ENCODE measurements at regions not wholly inside any gene's neighbourhood (a gene's known extent, or its start where the extent isn't known, plus 50 kb on each side); places are given as distances from the start of the nearest gene placed in this dataset.
A peak's percentile ranks its signal among the peaks of the same experiment; 100 is the strongest.
"Not testable (repeated sequence)": the region's sequence is repeated elsewhere in the genome, so short reads cannot be mapped to it uniquely, and the experiment has no call there.

DNA sequence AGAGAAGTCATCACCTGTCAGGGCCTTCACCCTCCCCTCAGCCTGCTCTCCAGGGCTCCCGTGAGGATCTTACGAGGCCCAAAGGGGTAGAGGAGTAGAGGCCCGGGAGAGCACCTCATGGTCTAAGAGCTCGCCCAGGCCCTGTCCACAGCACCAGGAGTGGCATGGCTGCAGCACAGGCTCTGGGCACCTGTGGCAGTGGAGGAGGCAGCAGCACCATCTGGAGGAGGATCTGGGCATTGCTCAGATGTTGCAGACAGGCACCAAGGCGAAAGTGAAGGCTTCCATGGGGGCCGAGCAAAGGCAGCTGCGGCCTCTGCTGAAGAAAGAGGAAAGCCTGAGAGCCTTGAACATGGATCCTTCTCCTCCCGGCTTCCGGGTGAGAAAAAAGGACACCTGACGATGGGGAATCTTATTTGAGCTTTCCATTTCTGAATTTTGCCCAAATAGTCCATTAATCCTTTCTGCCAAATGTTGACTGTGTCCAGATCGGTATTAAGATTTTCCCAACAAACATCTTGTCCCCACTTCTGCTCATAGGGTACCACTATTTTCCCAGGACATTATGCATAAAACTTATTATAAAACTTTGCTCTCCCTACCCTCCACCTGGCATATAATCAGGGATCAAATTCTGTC lies 604.7 kb downstream of the PTPRC start:
- peak; percentile 89 for DNase-seq

DNA sequence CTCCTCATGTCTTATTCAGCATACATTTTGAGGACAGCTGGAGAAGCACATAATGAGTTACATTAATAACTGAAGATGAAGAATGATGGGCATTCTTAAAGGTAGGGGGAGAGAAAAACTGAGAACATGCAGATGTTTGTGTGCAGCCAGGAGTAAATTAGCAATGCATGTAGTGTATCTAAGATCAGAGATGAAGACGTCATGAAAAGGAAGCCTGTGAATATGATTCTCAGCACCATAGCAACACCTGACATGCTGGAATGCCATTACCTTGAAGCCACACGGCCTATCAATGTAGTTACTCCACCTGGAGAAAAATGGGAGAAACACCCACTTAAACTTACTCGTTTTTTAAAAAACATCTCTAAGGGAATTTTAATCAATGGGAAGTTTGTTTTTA lies 607.1 kb downstream of the PTPRC start:
- no peak for DNase-seq

DNA sequence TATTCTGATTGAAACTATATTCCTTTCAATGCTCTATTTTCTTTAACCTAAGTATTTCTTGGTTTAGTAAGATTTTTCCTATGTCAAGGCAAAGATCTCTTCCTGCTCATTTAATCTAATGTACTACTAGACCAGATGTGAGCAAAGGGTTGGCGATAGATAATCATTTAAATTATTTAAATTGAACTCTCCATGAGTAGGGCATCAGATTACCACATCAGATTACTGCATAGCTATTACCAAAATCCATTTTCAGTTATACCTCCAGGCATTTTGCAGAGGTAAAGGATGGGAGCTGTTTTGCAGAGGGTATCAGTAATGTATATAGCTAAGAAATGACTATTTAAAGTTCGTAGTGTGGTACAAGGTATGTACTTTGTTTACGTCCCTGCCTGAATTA lies 607.9 kb downstream of the PTPRC start:
- DNase-seq = no peak

DNA sequence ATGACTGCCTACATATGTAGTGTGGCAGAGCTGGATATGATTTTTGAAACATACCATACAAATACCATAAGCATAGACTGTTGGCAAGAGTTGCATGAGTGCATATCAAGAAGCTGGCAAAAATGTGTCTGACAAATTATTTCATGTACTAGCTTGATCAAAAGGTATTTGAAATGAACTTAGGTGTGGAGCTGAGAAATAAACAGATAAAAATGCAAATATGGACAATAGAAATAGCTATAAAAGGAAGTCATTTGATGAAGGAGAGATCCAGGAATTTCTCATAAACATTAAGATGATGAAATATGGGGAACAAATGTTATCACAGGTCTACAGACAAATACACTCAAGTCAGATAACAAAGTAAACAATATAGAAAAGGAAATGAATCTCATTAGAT lies 609.1 kb downstream of the PTPRC start:
- no peak for DNase-seq

DNA sequence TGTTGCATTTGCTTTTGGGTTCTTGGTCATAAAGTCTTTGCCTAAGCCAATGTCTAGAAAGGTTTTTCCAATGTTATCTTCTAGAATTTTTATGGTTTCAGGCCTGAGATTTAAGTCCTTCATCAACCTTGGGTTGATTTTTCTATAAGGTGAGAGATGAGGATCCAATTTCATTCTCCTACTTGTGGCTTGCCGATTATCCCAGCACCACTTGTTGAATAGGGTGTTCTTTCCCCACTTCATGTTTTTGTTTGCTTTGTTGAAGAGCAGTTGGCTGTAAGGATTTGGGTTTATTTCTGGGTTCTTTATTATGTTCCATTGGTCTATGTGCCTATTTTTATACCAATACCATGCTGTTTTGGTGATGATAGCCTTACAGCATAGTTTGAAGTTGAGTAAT lies 615.2 kb downstream of the PTPRC start:
- DNase-seq = not testable (repeated sequence)

DNA sequence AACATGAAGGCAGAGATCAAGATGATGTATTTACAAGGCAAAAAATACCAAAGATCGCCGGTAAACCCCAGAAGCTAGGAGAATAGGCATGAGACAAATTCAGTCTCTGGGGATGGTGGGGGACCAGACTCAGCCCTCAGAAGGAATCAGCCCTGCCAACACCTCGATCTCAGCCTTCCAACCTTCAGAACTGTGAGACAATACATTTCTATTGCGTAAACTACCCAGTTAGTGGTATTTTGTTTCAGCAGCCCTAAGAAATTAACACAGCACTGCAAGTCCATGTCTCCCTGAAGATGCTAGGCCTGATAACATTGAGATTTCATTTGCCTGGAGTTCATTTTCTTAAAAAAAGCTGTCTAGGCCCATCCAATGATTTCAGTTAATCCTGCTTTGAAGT lies 622.5 kb downstream of the PTPRC start:
- no peak for DNase-seq

DNA sequence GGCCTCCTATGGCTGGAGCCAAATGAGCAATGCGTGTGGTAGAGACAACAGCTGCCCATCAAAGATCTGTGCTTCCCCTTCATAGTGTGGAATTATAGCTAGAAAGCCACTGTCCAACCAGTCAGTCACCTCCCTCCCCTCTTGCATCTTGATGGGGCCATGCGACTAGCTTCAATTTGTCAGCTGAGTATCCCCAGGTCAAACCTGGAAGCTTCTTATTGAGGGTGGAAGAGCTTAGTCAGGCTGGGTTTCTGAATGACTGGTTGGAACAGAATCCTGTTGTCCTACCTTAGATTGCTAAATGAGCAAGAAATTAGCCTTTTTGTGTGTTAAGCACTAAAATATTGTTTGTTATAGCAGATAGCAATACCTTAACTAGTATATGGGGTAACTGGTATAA lies 625.4 kb downstream of the PTPRC start:
- DNase-seq = no peak

DNA sequence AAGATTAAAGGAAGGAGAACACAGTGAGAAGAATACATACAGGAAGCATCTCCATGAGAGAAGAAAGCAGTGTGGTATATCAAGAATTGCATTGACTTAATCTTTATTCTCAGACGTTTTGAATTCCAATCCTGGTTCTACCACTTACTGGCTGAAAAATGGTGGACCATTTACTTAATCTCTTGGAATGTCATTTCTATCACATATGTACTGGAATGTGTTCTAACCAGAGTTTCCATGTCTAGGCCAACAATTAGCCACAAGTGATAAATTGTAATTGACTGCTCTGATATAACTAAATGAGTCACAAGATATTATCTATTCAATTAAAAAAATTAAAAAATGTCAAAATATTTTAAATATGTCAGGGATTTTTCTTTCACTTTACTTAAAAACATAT lies 626.1 kb downstream of the PTPRC start:
- DNase-seq = no peak

DNA sequence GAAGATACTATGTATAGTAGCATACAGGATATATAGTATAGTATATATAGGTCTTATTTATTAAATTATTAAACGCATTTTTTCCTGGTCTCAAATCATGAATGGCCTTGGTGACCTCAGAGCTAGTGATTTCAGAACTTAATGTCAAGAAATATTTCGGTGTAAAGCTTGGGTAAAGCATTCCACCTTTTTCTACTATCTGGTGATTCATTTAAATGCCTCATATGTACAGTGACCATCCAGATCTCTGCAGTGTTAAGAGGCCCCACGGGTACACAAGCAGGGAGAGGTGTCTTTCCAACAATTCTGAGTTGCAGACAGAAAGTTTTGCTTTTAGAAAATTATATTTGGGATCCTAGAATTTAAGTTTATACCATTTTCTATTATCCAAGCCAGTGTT lies 626.5 kb downstream of the PTPRC start:
- DNase-seq = no peak

DNA sequence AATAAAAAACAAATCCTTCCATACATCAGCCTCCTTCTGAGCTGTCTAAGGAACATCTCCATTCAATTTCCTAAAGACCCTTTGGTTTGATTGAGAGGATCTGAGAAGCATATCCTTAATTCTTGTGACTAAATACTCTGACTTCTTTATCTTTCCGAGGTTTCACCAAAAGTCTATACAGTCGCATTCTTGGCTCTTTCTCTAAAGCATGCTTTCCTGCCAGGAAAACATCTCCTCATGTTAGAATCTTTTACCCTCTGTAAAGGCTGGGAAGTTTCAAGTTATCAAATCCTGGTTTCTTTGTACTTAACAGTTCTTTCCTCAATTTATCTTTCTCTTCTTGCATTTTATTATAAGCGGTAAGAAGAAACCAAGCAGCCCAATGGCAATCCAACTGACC lies 630.4 kb downstream of the PTPRC start:
- no peak for DNase-seq

DNA sequence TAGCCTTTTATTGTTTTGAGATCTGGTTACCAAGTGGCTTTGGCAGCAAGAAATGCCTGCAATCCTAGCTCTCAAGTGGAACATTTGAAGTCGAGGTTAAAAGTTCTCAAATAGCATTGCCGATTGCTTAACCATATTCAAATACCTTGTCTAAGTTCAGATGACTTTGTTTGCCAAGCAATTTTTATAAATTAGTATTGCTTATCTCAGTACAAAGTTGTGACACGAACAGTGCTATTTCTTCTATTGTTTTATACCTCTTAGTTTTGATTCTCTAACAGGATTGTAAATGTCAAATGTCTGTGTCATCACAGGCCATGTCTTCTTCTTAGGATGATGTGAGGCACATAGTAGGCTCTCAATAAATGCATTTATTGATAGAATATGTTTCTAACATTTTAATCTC lies 633.3 kb downstream of the PTPRC start:
- no peak for DNase-seq

DNA sequence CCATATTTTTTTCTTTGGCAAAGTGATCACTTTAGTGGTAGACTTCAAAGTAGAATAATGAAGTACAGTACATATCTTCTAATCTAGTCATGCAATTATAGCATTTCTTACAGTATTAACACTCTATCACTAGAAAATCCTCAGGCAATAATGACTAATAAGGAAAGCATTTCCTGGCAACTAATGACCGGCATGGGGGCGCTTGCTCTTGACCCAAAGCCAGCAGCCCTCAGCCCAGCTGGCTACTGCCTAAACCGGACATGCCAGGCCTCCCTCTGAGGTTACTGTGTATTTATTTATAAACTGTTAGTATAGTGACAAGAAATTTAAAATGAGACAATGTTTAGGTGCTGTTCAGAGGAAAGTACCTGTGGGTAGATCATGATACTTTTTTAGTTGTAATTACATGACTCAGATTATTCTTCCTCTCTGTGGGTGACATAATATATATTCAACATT lies 633.8 kb downstream of the PTPRC start:
- no peak for DNase-seq

DNA sequence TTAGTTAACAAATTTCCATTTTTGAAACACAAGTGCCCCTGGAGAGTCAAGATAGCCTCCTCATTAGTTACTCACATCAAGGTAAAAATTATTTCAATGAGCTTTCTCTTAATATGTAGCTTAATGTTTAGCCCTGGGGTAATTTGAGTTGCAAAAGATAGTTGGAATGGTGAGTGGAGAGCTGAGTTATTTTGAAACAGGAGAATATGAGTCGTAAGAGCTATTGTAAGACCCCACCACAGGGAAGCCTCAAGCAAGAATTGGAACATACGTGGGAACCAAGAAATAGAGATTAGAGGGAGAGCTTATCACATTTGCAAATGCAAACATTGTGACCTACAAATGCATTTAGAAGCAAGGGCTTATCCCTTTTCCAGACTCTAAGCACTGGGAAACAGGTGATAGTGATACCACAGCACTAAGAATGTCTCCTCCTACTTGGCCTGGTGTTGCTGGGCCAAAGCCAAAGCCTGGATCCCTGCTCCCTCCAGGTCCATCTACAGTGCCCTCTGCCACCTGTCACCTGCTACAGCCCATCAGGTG lies 635.1 kb downstream of the PTPRC start:
- no peak for DNase-seq

DNA sequence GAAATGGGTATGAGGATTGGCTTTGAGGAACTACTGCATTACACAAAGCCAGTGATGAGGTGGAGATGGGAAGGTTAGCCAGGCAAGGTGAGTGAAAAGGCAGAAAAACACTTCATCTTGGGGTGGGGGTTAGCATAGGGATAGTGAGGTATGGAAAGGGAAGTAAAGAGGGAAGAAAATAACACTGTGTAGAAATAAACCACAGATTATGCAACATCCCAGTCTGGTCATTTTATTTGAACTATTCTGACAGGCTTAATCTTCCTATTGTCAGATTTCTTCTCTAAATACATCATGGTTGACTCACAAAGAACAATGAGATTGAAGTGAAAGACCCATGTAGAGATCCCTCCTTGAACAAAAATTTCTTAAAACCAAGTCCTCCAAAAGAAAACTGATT lies 640.2 kb downstream of the PTPRC start:
- no peak for DNase-seq

DNA sequence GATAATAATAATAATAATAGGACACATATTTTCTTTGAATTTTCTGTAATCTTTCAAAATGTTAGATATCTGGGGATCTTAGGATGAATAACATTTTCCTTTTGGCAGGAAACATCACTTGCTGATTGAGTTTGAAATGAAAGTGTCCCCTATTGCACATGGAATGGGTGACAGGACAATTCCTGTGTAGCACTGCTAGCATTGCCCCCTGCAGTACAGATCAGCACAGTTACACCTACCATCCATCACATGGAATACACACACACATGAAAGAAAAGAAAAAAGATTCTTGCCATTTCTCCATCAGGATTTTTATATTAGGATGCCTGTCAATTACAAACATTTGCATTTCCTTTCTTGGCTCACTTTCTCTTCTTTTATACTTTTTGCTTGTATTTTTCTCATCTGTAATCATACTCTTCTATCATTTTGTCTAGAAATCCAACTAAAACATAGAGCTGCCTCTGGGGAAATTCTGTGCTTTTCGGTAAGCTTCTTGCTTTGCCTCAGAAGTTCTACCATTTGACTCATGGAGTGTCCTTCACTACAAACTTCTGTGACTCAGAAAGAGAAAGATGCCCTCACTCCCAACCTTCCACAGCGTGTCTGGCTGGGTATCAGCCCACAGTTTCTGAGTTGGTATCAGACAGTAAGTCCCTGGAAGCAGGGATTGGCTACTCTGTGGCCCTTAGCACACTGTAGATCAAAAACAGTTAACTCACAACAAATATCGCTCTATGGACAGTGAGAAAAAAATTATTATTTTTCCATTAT lies 641.2 kb downstream of the PTPRC start:
- no peak for DNase-seq

DNA sequence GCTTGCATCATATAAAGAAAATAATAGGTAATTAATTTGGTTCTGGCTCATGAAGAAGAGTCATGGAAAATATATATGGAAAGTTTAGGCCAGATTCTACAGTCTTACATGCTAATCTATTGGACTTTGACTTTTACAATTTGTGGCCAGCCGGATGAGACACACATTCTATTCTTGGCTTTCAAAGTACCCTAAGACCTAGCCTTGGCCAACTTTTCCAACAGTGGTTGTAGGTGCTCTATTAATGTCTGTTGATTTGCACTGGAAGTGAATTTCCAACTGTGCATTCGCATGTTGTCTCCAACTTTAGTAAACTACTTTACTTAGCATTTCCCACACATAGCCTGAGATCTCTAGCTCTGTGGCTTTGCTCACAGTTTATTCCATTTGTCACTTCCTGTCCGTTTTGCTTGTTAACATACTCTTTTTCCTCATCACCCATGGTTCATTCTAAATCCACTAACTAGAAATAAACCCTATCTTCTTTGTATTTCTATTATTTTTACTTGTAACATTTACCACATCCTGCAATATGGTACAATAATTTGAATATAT lies 644.0 kb downstream of the PTPRC start:
- DNase-seq = no peak

DNA sequence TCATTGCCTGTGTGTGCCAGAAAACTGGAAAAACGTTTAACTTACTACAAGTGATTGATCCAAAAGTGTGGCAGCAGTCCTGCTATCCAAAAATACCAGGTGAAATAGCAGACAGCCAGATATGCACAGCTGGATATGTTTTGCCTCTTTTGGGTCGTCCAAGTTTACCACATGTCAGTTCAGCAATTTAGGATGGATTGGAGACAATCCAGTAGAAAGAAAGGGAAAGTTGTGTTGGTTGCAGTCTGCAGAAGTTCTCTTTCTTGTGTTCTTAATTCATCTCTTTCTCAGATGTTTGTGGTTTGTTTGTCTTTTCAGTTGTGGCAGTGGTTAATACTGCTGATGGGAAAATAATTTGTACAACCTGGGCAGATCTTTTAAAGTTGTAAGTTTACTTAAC lies 645.0 kb downstream of the PTPRC start:
- DNase-seq = no peak

DNA sequence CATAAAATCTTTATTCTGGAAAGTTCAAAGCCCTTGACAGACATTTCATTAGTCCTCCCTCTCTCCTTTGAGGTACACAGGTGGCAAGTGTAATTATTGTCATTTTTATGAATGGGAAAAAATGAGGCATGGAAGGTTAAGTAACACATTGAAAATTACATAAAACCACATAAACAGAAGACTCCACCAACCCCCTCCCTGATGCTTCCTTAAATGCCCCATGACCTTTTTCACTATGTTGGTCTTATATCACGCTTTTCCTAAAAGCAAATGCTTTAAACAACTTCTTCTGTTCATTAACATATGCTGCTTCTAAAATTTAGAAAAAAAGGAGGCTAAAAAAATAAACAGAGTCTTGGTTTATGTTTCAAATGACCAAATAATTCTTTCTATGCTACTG lies 648.4 kb downstream of the PTPRC start:
- no peak for DNase-seq

DNA sequence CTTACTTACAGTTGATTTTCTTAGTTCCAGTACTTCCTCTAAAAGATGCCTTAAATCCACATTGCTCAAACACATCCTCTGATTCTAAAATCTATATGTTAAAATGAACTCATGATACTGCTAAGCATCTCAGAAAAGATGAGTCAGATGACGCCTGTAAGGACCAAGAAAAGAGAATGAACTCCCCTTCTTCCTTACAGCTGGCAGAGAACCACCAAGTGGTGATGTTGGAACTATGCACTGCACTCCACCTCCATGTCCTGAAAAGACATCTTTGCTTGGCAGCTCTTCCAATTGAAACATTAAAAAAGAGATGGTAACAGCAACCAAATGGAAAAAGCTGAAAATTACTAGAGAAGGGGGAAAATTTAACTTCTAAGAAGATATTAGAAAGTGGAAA lies 648.8 kb downstream of the PTPRC start:
- no peak for DNase-seq

DNA sequence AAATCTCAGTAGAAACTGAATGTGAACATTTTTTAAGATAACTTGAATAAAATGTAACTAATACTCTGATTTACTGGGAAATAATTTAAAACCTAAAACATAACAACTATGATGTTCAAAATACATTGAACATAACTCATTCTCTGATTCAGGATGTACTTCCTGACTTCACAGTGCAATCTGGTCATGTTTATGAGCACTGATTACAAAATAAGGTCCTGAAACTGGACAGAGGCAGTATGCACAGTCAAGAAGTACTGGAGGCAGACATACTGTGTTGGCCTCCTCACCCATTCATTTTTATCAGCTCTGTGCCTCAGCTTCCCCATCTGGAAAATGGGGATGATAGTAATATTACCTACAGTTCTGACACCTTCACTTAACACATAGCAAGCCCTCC lies 651.3 kb downstream of the PTPRC start:
- DNase-seq = no peak

DNA sequence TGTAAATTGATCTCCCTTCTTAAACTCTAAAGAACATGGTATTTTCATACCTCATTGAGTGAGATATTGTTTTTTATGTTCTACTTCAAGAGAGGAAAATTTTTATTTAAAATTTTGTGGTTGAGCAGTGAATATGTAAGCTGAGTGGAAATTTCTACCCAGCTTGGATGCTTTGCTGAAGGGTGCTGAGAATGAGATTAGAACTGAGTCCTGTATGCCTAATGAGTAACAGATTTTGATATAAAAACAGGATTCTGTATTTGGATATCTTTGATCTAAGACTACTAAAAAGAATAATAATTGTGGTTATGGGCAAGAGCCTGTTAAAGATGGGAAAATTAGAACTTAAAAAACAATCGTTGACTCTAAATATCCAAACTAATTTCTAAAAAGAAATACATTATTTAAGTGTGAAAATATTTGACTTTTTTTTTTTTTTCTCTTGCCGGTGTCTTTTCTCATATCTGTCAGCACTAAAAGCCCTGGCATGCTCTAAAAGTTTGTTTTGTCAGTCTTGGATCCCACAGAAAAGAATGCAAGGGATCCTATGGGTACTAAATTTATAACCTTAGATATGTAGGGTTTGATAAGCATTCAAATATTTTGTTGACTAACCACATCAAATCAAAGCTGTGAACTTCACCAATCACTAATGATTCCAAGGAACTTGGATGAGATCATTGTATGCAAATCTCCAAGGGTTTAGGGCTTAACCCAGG lies 652.3 kb downstream of the PTPRC start:
- DNase-seq = no peak

DNA sequence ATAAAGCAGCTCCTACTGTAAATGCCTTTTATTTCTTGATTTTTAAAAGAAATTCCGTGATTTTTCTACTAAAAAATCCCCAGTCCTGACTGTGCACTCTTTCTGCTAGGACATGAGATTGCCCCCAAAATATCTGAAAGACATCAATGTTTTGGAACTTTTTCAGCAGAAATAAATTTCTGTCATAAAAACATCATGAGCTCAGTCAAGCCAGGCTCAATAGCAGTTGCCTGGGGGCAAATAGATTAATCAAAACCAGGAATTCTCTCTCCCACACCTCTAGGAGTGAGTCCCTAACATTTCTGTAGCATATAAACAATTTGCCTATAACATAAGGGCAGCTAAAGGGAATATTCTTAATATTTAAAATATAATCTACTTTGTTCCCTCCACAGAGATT lies 654.1 kb downstream of the PTPRC start:
- no peak for DNase-seq

DNA sequence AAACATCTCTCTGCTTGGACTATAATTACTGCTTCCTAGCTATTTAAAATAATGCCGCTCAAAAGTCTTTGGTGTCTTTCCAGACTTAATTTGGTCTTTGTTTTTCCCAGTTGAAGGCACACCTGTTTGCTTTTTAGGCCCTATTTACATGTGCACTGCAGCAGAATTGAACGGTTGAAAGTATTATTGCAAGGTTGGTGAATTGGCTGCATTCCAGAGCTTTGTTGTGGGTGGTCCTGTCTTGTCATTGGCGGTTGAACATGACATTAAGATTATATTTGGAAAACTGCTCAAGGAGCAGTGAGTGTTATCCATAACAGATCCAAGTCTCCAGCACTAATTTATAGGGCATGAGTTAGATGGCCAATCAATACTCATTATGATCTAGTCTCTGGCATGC lies 656.3 kb downstream of the PTPRC start:
- DNase-seq = no peak

DNA sequence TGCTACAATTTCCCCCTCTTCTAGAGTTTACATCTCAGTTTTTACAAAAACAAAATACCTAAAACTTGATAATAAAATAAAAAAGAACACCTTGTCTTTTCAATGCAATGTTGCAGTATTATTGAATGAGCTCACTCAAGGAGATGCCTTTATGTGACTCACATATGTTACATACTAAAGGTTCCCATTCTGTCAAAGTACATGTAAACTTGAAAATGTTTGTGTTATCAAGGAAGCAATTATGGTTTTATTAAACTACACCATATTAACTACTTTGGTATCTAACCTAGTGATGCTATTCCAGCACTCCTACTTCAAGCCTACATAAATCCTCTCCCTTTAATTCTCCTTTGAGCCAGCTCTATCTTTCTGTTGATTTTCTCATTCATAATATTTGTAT lies 658.3 kb downstream of the PTPRC start:
- DNase-seq = no peak

All from activated effector memory CD4-positive, alpha-beta T cell treated with anti-CD3 and anti-CD28 coated beads, Interleukin-2, amount 50 U/mL, for 16 hours (primary cell).